GM21529 (cell line): ENCODE measurements at regions not wholly inside any gene's neighbourhood (a gene's known extent, or its start where the extent isn't known, plus 50 kb on each side); places are given as distances from the start of the nearest gene placed in this dataset.
"Not testable (repeated sequence)": the region's sequence is repeated elsewhere in the genome, so short reads cannot be mapped to it uniquely, and the experiment has no call there.

Source experiments
- ATAC-seq: cut with Tn5 transposase; IDR thresholded peaks from one replicate; pipeline ENCODE4 v1.9.1; 2021; ENCODE audit not compliant: unreplicated experiment

DNA sequence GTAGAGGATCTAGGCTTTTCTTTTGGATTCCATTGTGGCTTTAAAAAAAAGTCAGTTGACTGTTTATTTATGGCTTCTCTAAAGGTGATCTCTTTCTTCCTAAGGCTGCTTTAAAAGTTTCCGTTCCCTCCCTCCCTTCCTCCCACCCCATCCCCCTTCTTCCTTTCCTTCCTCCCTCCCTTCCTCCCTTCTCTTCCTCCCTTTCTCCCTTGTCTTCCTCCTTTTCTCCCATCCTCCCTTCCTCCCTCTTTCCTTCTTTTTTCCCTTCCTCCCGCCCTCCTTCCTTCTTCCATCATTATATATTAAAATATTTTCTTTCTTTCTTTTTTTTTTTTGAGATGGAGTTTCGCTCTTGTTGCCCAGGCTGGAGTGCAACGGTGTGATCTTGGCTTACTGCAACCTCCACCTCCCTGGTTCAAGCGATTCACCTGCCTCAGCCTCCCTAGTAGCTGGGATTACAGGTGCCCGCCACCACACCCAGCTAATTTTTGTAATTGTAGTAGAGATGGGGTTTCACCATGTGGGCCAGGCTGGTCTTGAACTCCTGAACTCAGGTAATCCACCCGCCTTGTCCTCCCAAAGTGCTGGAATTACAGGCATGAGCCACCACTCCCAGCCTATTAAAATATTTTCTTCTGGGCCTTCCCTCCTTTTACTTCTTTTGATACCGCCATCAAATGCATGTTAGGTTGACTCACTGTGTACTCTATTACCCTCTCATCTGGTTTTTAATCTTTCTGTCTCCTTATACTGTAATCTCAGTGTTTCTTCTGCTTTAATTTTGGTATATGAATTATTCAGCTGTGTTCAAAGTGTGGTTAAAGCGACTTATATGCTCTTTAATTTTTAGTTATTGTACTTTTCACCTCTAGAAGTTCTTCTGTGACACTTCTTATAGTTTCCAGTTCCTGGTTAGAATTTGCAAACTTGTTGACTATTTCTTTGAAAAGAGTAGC, 59.2 kb upstream of the ATP5PO start:
- ATAC-seq = no peak

GRCh38 chr21:33973268-33973667, 57.7 kb upstream of the ATP5PO start:
- no peak for ATAC-seq

- no peak for ATAC-seq
Measured at GRCh38 chr21:33972539-33972938, 56.9 kb upstream of the ATP5PO start.

DNA sequence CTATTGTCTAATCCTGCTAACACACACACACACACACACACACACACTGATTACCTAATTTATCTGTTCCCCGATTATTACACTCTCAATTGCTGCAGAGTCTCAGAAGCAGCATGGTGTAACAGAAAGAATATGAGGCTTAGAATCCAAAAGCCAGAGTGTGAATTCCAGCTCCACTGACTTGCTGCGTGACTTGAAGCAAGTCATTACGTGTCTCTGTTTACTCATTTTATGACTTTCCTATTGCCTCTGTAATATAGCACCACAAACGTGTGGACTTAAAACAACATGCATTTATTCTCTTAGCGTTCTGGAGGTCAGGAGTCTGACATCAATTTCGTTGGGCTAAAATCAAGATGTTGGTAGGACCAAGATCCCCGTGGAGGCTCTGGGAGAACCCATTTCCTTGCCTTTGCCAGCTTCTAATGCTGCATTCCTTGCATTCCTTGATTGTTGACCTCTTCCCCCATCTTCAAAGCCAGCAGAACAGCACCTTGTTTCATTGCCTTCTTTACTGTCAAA, 55.9 kb upstream of the ATP5PO start:
- ATAC-seq = no peak

- no peak for ATAC-seq
Measured at GRCh38 chr21:33969581-33969980, 54.0 kb upstream of the ATP5PO start.

GRCh38 chr21:33968995-33969348, 53.4 kb upstream of the ATP5PO start:
- no peak for ATAC-seq

DNA sequence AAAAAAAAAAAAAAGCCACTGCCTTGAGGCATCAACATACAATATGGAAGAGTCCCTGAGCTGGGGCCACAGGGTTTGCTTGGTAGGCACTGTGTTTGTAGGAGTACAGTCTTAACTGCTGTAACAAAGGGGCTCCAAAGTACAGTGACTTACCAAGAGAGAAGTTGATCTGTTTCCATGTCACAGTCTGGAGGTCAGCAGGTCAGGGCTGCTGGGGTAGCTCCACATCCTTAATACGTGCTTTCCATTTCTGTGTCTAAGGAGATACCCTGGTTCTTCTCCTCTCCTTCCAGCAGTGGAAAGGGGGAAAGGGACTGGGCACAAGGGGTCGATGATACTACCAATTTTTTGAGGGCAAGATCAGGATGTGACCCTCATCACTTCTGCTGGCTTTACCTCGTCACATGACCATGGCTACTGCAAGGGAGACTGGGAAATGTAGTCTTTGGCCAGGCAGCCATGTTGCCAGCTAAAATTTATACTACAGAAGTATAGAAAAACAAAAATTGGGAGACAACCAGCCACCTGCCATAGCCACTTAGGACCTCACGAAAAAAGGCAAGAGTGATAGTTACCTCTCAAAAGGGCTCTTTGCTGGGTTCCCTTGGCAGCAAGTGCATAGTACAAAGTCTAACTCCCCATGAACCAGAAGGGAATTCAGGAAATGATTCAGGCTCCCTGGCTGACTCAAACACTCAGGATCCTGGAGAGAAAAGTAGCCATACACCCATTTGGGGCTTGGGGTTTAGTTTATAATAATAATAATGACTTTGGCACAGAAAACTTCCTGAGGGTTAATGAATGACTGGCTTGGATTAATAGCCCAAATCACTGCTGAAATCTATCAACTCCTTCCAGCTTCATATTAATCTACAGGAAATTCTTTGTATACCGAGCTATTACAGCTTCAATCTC, 52.7 kb upstream of the ATP5PO start:
- ATAC-seq = peak; percentile 68

GRCh38 chr21:33967086-33967571, 51.5 kb upstream of the ATP5PO start:
- no peak for ATAC-seq

GRCh38 chr21:33966324-33966949, 50.8 kb upstream of the ATP5PO start:
- ATAC-seq = no peak

- ATAC-seq = not testable (repeated sequence)
Measured at GRCh38 chr21:33965662-33966061, 50.1 kb upstream of the ATP5PO start.
